ENCODE measurements at regions not wholly inside any gene's neighbourhood (a gene's known extent, or its start where the extent isn't known, plus 50 kb on each side); places are given as distances from the start of the nearest gene placed in this dataset.

DNA sequence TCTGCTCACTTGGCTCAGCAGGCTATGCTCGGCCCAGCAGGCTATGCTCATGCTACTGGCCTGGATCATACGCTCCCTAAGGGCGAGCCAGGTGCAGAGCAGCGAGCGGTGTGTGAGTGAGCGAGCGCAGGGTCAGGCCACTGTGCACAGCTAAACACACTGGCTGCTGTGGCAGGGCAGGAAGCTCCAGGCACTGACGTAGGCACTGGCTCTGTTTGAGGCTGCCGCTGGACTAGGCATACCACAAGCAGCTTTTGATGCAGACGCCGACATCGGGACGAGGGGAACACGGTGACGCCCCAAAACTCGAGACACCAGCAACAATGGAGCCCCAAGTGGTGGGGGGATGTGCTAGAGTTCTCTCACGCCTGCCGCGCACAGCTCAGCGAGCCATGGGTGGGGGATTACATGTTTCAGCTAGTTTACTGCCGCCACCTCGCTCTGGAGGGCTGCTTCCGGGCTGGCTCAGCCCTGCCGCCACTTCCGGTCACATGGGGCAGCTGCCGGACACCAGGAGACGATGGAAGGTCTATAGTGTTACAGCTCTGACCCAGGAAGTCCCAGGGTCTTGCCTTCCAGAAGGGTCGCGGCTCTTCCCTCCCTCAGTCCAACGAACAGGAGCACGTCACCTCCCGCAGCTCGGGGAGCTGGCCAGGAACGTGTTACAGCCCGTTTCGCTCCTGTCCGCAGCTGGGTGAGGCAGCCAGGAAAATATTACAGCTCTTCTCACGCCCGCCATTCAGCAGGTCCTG is 1176.9 kb upstream of the LRRTM1 start:
- no peak overlapping the region for H3K4me3 ChIP-seq (ENCODE audit: low read depth, low read length)
- TF ChIP-seq, protein P1, sequence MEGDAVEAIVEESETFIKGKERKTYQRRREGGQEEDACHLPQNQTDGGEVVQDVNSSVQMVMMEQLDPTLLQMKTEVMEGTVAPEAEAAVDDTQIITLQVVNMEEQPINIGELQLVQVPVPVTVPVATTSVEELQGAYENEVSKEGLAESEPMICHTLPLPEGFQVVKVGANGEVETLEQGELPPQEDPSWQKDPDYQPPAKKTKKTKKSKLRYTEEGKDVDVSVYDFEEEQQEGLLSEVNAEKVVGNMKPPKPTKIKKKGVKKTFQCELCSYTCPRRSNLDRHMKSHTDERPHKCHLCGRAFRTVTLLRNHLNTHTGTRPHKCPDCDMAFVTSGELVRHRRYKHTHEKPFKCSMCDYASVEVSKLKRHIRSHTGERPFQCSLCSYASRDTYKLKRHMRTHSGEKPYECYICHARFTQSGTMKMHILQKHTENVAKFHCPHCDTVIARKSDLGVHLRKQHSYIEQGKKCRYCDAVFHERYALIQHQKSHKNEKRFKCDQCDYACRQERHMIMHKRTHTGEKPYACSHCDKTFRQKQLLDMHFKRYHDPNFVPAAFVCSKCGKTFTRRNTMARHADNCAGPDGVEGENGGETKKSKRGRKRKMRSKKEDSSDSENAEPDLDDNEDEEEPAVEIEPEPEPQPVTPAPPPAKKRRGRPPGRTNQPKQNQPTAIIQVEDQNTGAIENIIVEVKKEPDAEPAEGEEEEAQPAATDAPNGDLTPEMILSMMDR (IDR thresholded peaks at IDR 0.05; ENCODE audit: low read depth, low read length) = no peak

DNA sequence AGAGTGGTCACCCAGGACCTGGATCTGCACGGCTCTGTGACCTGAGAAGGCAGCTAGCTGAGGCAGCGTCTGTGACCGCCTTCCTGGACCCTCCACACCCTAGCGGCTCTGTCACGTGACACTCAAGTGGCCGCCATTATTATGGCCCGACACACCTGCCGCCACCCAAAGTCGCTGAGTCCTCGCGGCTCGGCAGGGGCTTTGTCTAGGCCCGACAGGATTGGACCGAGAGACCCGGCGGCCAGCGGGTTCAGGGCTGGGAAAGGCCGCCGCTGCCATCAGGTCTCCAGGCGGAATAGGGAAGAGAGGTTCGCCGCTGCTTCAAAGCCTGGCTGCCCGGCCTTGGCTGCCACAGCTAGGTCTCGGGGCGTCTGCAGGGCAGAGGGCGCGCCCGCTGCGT is 1162.5 kb upstream of the LRRTM1 start:
- no peak overlapping the region for H3K4me3 ChIP-seq (ENCODE audit: low read depth, low read length)
- TF ChIP-seq, protein P1 (IDR thresholded peaks at IDR 0.05; ENCODE audit: low read depth, low read length) = no peak

DNA sequence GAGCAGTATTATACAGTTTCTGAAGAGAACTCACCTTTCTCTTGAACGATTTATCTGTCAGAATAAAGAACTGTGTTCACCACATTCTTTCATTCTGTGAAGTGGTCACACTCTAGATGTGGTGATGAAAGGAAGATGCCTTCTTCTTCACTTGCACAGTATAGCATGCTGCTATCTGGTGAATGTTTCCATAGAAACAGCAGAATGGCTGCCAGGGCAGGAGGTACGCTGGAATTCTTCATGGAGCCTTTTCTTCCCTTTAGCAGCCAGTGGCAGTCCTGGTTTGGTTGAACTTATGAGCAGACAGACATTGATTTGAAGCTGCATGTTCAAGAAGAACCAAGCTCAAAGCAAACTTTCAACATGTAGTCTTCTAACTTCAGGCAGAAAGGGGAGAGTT is 1157.9 kb upstream of the LRRTM1 start:
- H3K4me3 ChIP-seq (ENCODE audit: low read depth, low read length) = no peak overlapping the region
- TF ChIP-seq, protein P1 (IDR thresholded peaks at IDR 0.05; ENCODE audit: low read depth, low read length) = no peak

DNA sequence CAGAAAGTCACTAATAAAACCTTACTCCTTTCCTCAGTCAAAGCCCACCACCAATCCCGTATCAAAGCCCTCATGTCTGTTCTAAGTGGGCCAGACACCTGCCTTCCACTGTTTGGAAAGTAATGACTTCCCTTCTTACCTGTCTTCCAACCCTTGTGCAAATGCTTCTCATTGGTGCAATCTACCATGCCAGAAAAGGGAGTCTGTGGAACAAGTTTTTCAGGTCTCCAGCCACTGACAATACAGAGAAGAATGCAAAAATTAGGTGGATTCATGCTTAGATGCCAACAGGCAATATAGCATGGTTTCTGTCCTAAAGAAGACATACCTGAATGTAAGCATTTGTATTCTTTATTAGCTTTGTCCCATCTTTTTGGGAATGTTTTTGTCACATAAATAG is 1140.6 kb upstream of the LRRTM1 start:
- TF ChIP-seq, protein P1 (IDR thresholded peaks at IDR 0.05; ENCODE audit: low read depth, low read length) = no peak
- H3K4me3 ChIP-seq (ENCODE audit: low read depth, low read length) = no peak overlapping the region

DNA sequence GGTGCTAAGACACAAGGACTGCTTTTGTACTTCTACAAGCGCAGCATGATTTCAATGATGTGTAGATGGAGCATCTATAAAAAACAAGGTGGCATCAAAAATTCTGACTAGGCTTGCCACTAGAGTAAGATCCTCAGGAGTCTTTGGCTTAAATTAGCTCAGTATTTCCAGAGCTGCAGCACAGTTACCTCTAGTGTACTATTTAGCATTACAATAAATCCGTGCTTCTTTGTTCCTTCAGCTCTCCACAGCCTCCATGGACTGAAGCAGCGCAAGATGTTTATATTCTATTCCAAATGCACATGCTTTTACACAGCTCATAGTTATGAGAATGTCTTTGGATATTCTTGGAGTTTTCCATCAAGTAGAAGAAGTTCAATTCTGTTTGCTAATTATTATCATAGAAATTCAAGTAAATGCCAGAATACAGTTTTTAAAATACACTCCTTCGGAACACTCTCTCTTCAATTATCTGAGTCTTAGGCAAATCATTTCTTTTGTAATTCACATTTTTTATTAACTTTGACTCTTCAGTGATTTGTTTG is 1133.0 kb upstream of the LRRTM1 start:
- TF ChIP-seq, protein P1 (IDR thresholded peaks at IDR 0.05; ENCODE audit: low read depth, low read length) = no peak
- no peak overlapping the region for H3K4me3 ChIP-seq (ENCODE audit: low read depth, low read length)

DNA sequence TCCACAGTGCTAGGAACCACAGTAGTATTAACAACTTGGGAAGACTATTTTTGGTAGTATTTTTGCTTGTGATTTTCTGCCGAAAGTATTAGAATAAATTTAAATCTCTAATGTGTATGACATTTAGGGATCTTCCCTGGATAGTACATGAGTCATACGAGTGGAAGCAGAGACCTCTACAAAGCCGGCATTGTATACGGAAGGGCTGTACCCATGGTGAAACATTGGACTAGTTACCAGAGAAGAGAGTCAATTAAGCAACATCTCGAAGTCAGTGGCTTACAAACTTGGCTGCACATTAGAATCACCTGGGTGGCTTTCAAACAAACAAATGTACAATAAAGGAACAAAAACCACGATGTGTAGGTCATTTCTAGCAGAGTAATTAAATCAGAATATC is 1131.7 kb upstream of the LRRTM1 start:
- TF ChIP-seq, protein P1 (IDR thresholded peaks at IDR 0.05; ENCODE audit: low read depth, low read length) = no peak
- no peak overlapping the region for H3K4me3 ChIP-seq (ENCODE audit: low read depth, low read length)

DNA sequence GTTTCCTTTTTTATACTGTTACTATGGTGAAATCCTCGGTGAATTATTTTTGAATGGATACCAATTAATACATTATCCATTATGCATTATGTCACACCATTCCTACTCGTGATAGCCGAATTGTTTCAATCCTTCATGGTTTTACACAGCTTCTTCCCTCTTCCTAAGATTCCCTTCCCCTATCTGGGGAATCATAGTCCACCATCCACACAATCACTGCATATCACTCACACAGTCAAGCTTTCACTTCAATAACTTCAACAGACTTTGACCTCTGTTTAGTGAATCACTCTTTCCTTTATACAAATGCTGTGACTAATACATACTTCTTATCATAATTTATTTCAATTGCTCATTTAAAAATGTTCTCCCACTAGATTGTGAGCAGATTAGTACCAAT is 1108.1 kb upstream of the LRRTM1 start:
- H3K4me3 ChIP-seq (ENCODE audit: low read depth, low read length) = no peak overlapping the region
- TF ChIP-seq, protein P1 (IDR thresholded peaks at IDR 0.05; ENCODE audit: low read depth, low read length) = no peak
